Neural progenitor cell (in vitro differentiated cells): ENCODE measurements at regions not wholly inside any gene's neighbourhood (a gene's known extent, or its start where the extent isn't known, plus 50 kb on each side); places are given as distances from the start of the nearest gene placed in this dataset.

Experiments
- EZH2 ChIP-seq: fragments of 200-600 bp; sonication (generic); IDR thresholded peaks from 2 replicates; pipeline ENCODE4 v1.6.1; 2017; ENCODE audit warnings: antibody characterized with exemption, mild to moderate bottlenecking, moderate library complexity
- EZH2phosphoT487 ChIP-seq: fragments of 200-600 bp; sonication (generic); IDR thresholded peaks from 2 replicates; pipeline ENCODE4 v1.6.1; 2017; ENCODE audit warnings: antibody characterized with exemption
- TF ChIP-seq, protein P1 (sequence below): fragments of 200-600 bp; sonication (generic); IDR thresholded peaks from 2 replicates; pipeline ENCODE4 v1.5.1; 2017; ENCODE audit warnings: antibody characterized with exemption, mild to moderate bottlenecking

DNA sequence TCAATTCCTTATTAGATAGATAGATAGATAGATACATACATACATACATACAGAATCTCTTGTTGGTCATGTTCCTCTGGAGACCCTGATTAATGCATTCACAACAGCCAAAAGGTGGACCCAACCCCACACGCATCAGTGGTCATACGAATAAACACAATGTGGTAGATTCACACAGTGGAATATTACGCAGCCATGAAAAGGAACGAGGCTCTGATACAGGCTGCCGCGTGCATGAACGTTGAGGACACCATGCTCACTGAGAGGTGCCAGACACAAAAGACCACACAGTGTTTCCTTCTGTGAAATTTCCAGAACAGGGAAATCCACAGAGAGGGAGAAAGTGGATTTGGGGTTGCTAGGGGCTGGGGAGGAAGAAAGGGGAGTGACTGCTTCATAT is 136.7 kb downstream of the CRLF2 start:
- no peak for TF ChIP-seq EZH2
- TF ChIP-seq, protein P1, sequence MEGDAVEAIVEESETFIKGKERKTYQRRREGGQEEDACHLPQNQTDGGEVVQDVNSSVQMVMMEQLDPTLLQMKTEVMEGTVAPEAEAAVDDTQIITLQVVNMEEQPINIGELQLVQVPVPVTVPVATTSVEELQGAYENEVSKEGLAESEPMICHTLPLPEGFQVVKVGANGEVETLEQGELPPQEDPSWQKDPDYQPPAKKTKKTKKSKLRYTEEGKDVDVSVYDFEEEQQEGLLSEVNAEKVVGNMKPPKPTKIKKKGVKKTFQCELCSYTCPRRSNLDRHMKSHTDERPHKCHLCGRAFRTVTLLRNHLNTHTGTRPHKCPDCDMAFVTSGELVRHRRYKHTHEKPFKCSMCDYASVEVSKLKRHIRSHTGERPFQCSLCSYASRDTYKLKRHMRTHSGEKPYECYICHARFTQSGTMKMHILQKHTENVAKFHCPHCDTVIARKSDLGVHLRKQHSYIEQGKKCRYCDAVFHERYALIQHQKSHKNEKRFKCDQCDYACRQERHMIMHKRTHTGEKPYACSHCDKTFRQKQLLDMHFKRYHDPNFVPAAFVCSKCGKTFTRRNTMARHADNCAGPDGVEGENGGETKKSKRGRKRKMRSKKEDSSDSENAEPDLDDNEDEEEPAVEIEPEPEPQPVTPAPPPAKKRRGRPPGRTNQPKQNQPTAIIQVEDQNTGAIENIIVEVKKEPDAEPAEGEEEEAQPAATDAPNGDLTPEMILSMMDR = no peak
- no peak for TF ChIP-seq EZH2phosphoT487
